ENCODE measurements at regions not wholly inside any gene's neighbourhood (a gene's known extent, or its start where the extent isn't known, plus 50 kb on each side); places are given as distances from the start of the nearest gene placed in this dataset.

DNA sequence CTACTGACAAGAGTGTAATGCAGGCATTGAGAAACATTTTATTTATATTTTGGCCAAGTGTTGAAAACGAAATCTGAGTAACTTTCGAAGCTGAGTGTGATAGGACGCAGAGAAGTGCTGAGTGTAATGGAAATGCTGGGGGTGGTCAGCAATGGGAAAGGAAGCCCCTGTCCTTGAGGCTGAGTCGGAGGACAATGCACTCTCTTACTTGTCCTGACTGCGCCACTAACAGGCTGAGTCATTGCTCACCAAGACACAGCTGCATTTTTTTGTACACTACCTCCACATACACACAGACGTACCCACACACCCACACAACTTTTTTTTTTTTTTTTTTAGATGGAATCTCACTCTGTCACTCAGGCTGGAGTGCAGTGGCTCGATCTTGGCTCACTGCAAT is 637.7 kb downstream of the SLCO4C1 start:
- H2AFZ ChIP-seq, result peak overlapping the region; percentile 24
- 0 out of 2 replicates have a peak, but pooled peaks cover 7% of the 10 kb centered on the region for H3K4me1 ChIP-seq (ENCODE audit: insufficient read depth)
- Mint-ChIP-seq H3K4me1 (peaks cover 8% of the 10 kb centered on the region; the same call in 2 of the 3 replicates), H3K36me3 (ENCODE audit: low read depth) (no peaks in the 10 kb centered on the region), H3K4me3 (no peak overlapping the region), H3K27me3 (ENCODE audit: insufficient read depth, low read depth, poor library complexity) (no peaks in the 10 kb centered on the region), H3K9me3 (no peaks in the 10 kb centered on the region), H3K27ac (peak overlapping the region; percentile 90)
- no peaks in the 10 kb centered on the region for H4K20me1 ChIP-seq (replicated peaks; ENCODE audit: insufficient read depth)
- no peaks in the 10 kb centered on the region for H3K79me2 ChIP-seq (replicated peaks; ENCODE audit: insufficient read depth)
- H3K4me2 ChIP-seq, result no peak overlapping the region
- TF ChIP-seq, protein P1, sequence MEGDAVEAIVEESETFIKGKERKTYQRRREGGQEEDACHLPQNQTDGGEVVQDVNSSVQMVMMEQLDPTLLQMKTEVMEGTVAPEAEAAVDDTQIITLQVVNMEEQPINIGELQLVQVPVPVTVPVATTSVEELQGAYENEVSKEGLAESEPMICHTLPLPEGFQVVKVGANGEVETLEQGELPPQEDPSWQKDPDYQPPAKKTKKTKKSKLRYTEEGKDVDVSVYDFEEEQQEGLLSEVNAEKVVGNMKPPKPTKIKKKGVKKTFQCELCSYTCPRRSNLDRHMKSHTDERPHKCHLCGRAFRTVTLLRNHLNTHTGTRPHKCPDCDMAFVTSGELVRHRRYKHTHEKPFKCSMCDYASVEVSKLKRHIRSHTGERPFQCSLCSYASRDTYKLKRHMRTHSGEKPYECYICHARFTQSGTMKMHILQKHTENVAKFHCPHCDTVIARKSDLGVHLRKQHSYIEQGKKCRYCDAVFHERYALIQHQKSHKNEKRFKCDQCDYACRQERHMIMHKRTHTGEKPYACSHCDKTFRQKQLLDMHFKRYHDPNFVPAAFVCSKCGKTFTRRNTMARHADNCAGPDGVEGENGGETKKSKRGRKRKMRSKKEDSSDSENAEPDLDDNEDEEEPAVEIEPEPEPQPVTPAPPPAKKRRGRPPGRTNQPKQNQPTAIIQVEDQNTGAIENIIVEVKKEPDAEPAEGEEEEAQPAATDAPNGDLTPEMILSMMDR (conservative IDR thresholded peaks at IDR 0.05; ENCODE audit: low read depth in 2 of 2), result no peak
- TF ChIP-seq ZNF331 (CRISPR knock-in tag; IDR thresholded peaks at IDR 0.05; ENCODE audit: low read depth), result no peak
- no peak for TF ChIP-seq EZH2 (IDR thresholded peaks at IDR 0.05; ENCODE audit: low read depth, unreplicated experiment)
- no peak for TF ChIP-seq EZH2phosphoT487 (IDR thresholded peaks at IDR 0.05; ENCODE audit: unreplicated experiment)
- no peak for TF ChIP-seq JUNB (IDR thresholded peaks at IDR 0.05; ENCODE audit: unreplicated experiment)
- TF ChIP-seq, protein P2, sequence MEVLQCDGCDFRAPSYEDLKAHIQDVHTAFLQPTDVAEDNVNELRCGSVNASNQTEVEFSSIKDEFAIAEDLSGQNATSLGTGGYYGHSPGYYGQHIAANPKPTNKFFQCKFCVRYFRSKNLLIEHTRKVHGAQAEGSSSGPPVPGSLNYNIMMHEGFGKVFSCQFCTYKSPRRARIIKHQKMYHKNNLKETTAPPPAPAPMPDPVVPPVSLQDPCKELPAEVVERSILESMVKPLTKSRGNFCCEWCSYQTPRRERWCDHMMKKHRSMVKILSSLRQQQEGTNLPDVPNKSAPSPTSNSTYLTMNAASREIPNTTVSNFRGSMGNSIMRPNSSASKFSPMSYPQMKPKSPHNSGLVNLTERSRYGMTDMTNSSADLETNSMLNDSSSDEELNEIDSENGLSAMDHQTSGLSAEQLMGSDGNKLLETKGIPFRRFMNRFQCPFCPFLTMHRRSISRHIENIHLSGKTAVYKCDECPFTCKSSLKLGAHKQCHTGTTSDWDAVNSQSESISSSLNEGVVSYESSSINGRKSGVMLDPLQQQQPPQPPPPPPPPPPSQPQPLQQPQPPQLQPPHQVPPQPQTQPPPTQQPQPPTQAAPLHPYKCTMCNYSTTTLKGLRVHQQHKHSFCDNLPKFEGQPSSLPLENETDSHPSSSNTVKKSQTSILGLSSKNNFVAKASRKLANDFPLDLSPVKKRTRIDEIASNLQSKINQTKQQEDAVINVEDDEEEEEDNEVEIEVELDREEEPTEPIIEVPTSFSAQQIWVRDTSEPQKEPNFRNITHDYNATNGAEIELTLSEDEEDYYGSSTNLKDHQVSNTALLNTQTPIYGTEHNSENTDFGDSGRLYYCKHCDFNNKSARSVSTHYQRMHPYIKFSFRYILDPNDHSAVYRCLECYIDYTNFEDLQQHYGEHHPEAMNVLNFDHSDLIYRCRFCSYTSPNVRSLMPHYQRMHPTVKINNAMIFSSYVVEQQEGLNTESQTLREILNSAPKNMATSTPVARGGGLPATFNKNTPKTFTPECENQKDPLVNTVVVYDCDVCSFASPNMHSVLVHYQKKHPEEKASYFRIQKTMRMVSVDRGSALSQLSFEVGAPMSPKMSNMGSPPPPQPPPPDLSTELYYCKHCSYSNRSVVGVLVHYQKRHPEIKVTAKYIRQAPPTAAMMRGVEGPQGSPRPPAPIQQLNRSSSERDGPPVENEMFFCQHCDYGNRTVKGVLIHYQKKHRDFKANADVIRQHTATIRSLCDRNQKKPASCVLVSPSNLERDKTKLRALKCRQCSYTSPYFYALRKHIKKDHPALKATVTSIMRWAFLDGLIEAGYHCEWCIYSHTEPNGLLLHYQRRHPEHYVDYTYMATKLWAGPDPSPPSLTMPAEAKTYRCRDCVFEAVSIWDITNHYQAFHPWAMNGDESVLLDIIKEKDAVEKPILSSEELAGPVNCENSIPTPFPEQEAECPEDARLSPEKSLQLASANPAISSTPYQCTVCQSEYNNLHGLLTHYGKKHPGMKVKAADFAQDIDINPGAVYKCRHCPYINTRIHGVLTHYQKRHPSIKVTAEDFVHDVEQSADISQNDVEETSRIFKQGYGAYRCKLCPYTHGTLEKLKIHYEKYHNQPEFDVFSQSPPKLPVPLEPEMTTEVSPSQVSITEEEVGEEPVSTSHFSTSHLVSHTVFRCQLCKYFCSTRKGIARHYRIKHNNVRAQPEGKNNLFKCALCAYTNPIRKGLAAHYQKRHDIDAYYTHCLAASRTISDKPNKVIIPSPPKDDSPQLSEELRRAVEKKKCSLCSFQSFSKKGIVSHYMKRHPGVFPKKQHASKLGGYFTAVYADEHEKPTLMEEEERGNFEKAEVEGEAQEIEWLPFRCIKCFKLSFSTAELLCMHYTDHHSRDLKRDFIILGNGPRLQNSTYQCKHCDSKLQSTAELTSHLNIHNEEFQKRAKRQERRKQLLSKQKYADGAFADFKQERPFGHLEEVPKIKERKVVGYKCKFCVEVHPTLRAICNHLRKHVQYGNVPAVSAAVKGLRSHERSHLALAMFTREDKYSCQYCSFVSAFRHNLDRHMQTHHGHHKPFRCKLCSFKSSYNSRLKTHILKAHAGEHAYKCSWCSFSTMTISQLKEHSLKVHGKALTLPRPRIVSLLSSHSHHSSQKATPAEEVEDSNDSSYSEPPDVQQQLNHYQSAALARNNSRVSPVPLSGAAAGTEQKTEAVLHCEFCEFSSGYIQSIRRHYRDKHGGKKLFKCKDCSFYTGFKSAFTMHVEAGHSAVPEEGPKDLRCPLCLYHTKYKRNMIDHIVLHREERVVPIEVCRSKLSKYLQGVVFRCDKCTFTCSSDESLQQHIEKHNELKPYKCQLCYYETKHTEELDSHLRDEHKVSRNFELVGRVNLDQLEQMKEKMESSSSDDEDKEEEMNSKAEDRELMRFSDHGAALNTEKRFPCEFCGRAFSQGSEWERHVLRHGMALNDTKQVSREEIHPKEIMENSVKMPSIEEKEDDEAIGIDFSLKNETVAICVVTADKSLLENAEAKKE (CRISPR knock-in tag; IDR thresholded peaks at IDR 0.05), result no peak
- TF ChIP-seq STAT1 (IDR thresholded peaks at IDR 0.05; ENCODE audit: unreplicated experiment), result no peak
- no peak for TF ChIP-seq ZNF114 (CRISPR knock-in tag; IDR thresholded peaks at IDR 0.05)
- no peak overlapping the region for H3K4me3 ChIP-seq
- H3K36me3 ChIP-seq (ENCODE audit: insufficient read depth), result no peaks in the 10 kb centered on the region
- H3F3A ChIP-seq (replicated peaks; ENCODE audit: low read depth), result no peaks in the 10 kb centered on the region
- DNase-seq (ENCODE audit: low spot score) (peak; percentile 16), ATAC-seq (peak; percentile 63)
- H3K27ac ChIP-seq (ENCODE audit: low read depth), result no peak overlapping the region
- H3K9me2 ChIP-seq (ENCODE audit: insufficient read depth), result no peaks in the 10 kb centered on the region
- H3K27me3 ChIP-seq (ENCODE audit: insufficient read depth), result no peaks in the 10 kb centered on the region
